ENCODE measurements at regions not wholly inside any gene's neighbourhood (a gene's known extent, or its start where the extent isn't known, plus 50 kb on each side); places are given as distances from the start of the nearest gene placed in this dataset.
A peak's percentile ranks its signal among the peaks of the same experiment; 100 is the strongest.

DNA sequence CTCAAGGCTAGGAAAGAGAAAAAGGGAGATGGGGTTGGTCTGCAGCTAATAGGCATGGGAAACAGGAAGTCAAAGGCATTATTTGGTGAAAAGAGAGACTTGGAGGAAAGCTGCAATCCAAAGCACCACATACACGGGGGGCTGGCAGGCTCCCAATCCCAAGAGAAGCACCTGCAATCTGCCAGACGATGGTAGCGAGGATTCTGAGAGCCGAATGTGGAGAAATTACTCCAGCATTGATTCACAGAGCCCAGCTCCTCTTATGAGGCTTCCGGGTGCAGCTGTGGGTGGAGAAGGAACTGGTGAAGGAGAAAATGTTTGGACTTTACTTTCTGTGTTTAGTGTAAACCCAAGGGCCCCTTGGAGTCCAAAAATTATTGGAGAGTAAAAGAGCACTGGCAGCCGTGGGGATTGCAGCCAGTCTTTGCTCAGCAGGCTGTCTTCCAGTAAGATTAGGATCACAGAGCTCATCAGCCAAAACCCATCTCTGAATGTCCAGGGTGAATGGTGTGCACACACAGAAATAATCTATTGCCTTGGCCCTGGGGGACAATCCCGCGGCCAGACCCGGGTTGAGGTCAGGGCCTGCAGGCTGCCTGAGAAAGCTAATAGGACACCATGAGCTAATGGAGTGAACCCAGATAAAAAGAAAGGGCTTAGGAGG, 197.6 kb downstream of the KIT start:
- Mint-ChIP-seq H3K27ac (no peak overlapping the region), H3K4me1 (no peaks in the 10 kb centered on the region), H3K27me3 (peaks cover 0 to 3% of the 10 kb centered on the region in 2 donors), H3K4me3 (no peak overlapping the region), H3K9me3 (peaks cover 0 to 4% (median 0%) of the 10 kb centered on the region in 5 donors), H3K36me3 (no peaks in the 10 kb centered on the region)
- H3K4me1 ChIP-seq (ENCODE audit: insufficient read depth, low read length) = no peaks in the 10 kb centered on the region
- no peaks in the 10 kb centered on the region for H3K9me3 ChIP-seq (ENCODE audit: low read length)
- ChIA-PET POLR2A (no interaction called here), CTCF (no interaction called here)
- H3K27me3 ChIP-seq (ENCODE audit: insufficient read depth, low read length, poor library complexity, severe bottlenecking) = no peaks in the 10 kb centered on the region
- no peak overlapping the region for H3K4me3 ChIP-seq (ENCODE audit: low read length)
- H3K36me3 ChIP-seq (ENCODE audit: insufficient read depth, low read length) = no peaks in the 10 kb centered on the region
- no peak for DNase-seq
- H3K27ac ChIP-seq (ENCODE audit: low read depth, low read length) = no peak overlapping the region

DNA sequence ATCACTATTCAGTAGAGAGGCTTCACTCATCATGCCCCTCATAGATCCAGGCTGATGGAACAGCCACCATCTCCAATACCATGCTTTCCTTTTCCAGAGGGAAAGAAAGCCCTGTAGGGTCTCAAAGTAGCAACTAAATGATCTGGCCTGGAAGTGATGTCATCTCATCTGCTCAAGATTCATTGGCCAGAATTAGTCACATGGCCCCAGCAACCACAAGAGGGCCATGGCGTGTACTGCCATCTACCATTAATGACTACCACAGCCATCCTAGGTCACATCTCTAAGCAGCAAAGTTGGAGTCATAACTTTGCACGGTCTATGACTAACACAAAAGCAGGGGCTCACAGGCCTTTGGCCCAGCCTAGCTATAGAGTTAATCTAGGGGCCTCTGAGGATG, 194.8 kb downstream of the KIT start:
- H3K4me3 Mint-ChIP-seq = no peak overlapping the region
- peaks cover 0 to 4% (median 0%) of the 10 kb centered on the region in 5 donors for H3K9me3 Mint-ChIP-seq
- no peaks in the 10 kb centered on the region for H3K27me3 Mint-ChIP-seq
- no peaks in the 10 kb centered on the region for H3K9me3 ChIP-seq (ENCODE audit: low read length)
- H3K4me3 ChIP-seq (ENCODE audit: low read length) = no peak overlapping the region
- DNase-seq = no peak
- H3K36me3 ChIP-seq (ENCODE audit: insufficient read depth, low read length) = no peaks in the 10 kb centered on the region
- no peak overlapping the region for H3K27ac ChIP-seq (ENCODE audit: low read depth, low read length)
- no peaks in the 10 kb centered on the region for H3K27me3 ChIP-seq (ENCODE audit: insufficient read depth, low read length, poor library complexity, severe bottlenecking)
- no peaks in the 10 kb centered on the region for H3K4me1 ChIP-seq (ENCODE audit: insufficient read depth, low read length)
- H3K36me3 Mint-ChIP-seq = no peaks in the 10 kb centered on the region
- ChIA-PET CTCF (no interaction called here), POLR2A (no interaction called here)
- no peaks in the 10 kb centered on the region for H3K4me1 Mint-ChIP-seq
- no peak overlapping the region for H3K27ac Mint-ChIP-seq

- Histone ChIP-seq H3K4me3 (ENCODE audit: low read length) (no peak overlapping the region), H3K27ac (ENCODE audit: low read depth, low read length) (no peak overlapping the region), H3K36me3 (ENCODE audit: insufficient read depth, low read length) (no peaks in the 10 kb centered on the region), H3K4me1 (ENCODE audit: insufficient read depth, low read length) (no peaks in the 10 kb centered on the region), H3K27me3 (ENCODE audit: insufficient read depth, low read length, poor library complexity, severe bottlenecking) (no peaks in the 10 kb centered on the region), H3K9me3 (ENCODE audit: low read length) (no peaks in the 10 kb centered on the region)
- ChIA-PET CTCF (no interaction called here), POLR2A (no interaction called here)
- no peaks in the 10 kb centered on the region for H3K36me3 Mint-ChIP-seq
- no peak overlapping the region for H3K27ac Mint-ChIP-seq
- no peak for DNase-seq
- H3K4me3 Mint-ChIP-seq = no peak overlapping the region
- no peaks in the 10 kb centered on the region for H3K27me3 Mint-ChIP-seq
- H3K9me3 Mint-ChIP-seq = peaks cover 0 to 4% (median 0%) of the 10 kb centered on the region in 5 donors
- no peaks in the 10 kb centered on the region for H3K4me1 Mint-ChIP-seq
These were observed 194.3 kb downstream of the KIT start for GRCh38 chr4:54852054-54852453.

GRCh38 chr4:54844911-54845310, 187.2 kb downstream of the KIT start:
- H3K4me1 ChIP-seq (ENCODE audit: insufficient read depth, low read length) = no peaks in the 10 kb centered on the region
- no peak overlapping the region for H3K4me3 Mint-ChIP-seq
- H3K27me3 ChIP-seq (ENCODE audit: insufficient read depth, low read length, poor library complexity, severe bottlenecking) = no peaks in the 10 kb centered on the region
- H3K4me1 Mint-ChIP-seq = peaks cover 0 to 5% (median 0%) of the 10 kb centered on the region in 3 donors
- H3K27ac ChIP-seq (ENCODE audit: low read depth, low read length) = no peak overlapping the region
- POLR2A ChIA-PET = no interaction called here
- CTCF ChIA-PET = no interaction called here
- no peaks in the 10 kb centered on the region for H3K9me3 ChIP-seq (ENCODE audit: low read length)
- H3K9me3 Mint-ChIP-seq = no peaks in the 10 kb centered on the region
- peaks cover 0 to 2% of the 10 kb centered on the region in 2 donors for H3K27me3 Mint-ChIP-seq
- no peak overlapping the region for H3K27ac Mint-ChIP-seq
- no peak overlapping the region for H3K4me3 ChIP-seq (ENCODE audit: low read length)
- no peaks in the 10 kb centered on the region for H3K36me3 Mint-ChIP-seq
- H3K36me3 ChIP-seq (ENCODE audit: insufficient read depth, low read length) = no peaks in the 10 kb centered on the region
- no peak for DNase-seq

DNA sequence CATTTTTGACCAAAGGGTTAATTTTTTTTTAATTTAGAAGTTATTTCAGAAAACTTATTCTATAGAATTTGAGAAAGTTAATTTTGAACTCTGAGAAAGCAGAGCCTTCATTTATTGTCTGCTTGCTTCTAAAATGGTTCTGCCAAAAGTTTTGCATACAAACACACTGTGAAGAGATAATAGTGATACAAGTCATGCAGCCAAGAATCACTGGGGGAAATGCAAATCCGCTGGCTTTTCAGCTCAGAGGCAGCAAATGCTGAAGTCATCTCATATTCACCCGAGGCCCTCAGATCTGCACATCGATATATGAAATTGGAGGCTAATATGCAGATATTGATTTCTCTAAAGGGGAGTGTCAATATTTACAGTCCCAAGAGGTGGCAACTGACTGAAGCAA, 186.2 kb downstream of the KIT start:
- H3K4me3 Mint-ChIP-seq = no peak overlapping the region
- H3K4me3 ChIP-seq (ENCODE audit: low read length) = no peak overlapping the region
- no peak for DNase-seq
- no peaks in the 10 kb centered on the region for H3K36me3 Mint-ChIP-seq
- H3K36me3 ChIP-seq (ENCODE audit: insufficient read depth, low read length) = no peaks in the 10 kb centered on the region
- no peak overlapping the region for H3K27ac ChIP-seq (ENCODE audit: low read depth, low read length)
- no peak overlapping the region for H3K27ac Mint-ChIP-seq
- no peaks in the 10 kb centered on the region for H3K4me1 ChIP-seq (ENCODE audit: insufficient read depth, low read length)
- peaks cover 0 to 5% (median 0%) of the 10 kb centered on the region in 3 donors for H3K4me1 Mint-ChIP-seq
- no peaks in the 10 kb centered on the region for H3K9me3 Mint-ChIP-seq
- ChIA-PET CTCF (no interaction called here), POLR2A (no interaction called here)
- no peaks in the 10 kb centered on the region for H3K27me3 ChIP-seq (ENCODE audit: insufficient read depth, low read length, poor library complexity, severe bottlenecking)
- peaks cover 0 to 2% of the 10 kb centered on the region in 2 donors for H3K27me3 Mint-ChIP-seq
- no peaks in the 10 kb centered on the region for H3K9me3 ChIP-seq (ENCODE audit: low read length)

GRCh38 chr4:54843106-54843505, 185.3 kb downstream of the KIT start:
- Mint-ChIP-seq H3K36me3 (no peaks in the 10 kb centered on the region), H3K4me3 (no peak overlapping the region), H3K27me3 (peaks cover 0 to 2% of the 10 kb centered on the region in 2 donors), H3K4me1 (peaks cover 0 to 5% (median 0%) of the 10 kb centered on the region in 3 donors), H3K9me3 (peaks cover 0 to 3% (median 0%) of the 10 kb centered on the region in 5 donors), H3K27ac (no peak overlapping the region)
- CTCF ChIA-PET = no interaction called here
- no peaks in the 10 kb centered on the region for H3K4me1 ChIP-seq (ENCODE audit: insufficient read depth, low read length)
- DNase-seq = no peak
- no peaks in the 10 kb centered on the region for H3K9me3 ChIP-seq (ENCODE audit: low read length)
- H3K27me3 ChIP-seq (ENCODE audit: insufficient read depth, low read length, poor library complexity, severe bottlenecking) = no peaks in the 10 kb centered on the region
- H3K4me3 ChIP-seq (ENCODE audit: low read length) = no peak overlapping the region
- H3K27ac ChIP-seq (ENCODE audit: low read depth, low read length) = no peak overlapping the region
- POLR2A ChIA-PET = no interaction called here
- no peaks in the 10 kb centered on the region for H3K36me3 ChIP-seq (ENCODE audit: insufficient read depth, low read length)

DNA sequence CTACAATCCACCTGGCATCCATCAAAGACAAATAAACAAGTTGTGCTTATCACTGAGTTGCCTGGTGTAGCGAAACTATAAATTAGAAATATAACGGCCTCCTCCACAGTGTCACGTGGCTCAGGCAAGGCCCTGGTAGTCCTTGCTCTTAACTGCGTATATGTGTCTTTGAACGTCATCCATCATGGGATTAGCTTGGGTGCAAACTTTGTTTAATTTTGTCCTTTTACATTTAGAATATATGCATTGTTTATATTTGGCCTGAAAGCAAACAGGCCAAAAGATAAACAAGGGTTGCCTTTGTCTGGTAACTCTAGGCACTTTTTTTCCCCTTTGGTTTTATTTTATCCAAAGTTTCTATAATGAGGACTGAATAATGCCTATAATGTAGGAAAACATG, 184.9 kb downstream of the KIT start:
- peaks cover 0 to 2% of the 10 kb centered on the region in 2 donors for H3K27me3 Mint-ChIP-seq
- H3K9me3 ChIP-seq (ENCODE audit: low read length) = no peaks in the 10 kb centered on the region
- no peak overlapping the region for H3K27ac ChIP-seq (ENCODE audit: low read depth, low read length)
- peak overlapping the region in 1 of 8 donors; percentile 6 for H3K27ac Mint-ChIP-seq
- peaks cover 0 to 5% (median 0%) of the 10 kb centered on the region in 3 donors for H3K4me1 Mint-ChIP-seq
- POLR2A ChIA-PET = no interaction called here
- no peak for DNase-seq
- CTCF ChIA-PET = no interaction called here
- H3K36me3 ChIP-seq (ENCODE audit: insufficient read depth, low read length) = no peaks in the 10 kb centered on the region
- H3K4me3 ChIP-seq (ENCODE audit: low read length) = no peak overlapping the region
- H3K27me3 ChIP-seq (ENCODE audit: insufficient read depth, low read length, poor library complexity, severe bottlenecking) = no peaks in the 10 kb centered on the region
- no peak overlapping the region for H3K4me3 Mint-ChIP-seq
- peaks cover 0 to 5% (median 0%) of the 10 kb centered on the region in 5 donors for H3K9me3 Mint-ChIP-seq
- no peaks in the 10 kb centered on the region for H3K36me3 Mint-ChIP-seq
- H3K4me1 ChIP-seq (ENCODE audit: insufficient read depth, low read length) = no peaks in the 10 kb centered on the region

DNA sequence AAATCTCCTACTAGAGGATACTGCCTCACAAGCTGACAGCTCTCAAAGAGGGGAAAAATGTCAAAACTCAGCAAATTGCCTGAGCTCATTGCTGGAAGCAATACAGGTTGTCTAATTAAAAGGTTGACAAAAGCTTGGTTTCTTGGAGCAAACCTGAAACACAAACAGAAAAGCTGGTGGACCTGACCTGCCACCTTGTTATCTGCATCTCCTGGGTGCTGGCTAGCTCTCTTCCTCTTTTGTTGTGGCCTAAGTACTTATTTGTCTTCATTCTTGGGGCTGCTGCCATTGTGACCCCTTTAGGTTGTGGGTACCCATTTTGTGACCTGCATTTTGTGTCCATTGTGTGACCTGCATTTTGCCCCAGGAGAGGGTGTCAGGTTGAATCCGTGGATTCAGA, 184.5 kb downstream of the KIT start:
- H3K9me3 ChIP-seq (ENCODE audit: low read length) = no peaks in the 10 kb centered on the region
- H3K27me3 ChIP-seq (ENCODE audit: insufficient read depth, low read length, poor library complexity, severe bottlenecking) = no peaks in the 10 kb centered on the region
- no peaks in the 10 kb centered on the region for H3K4me1 ChIP-seq (ENCODE audit: insufficient read depth, low read length)
- DNase-seq = no peak
- POLR2A ChIA-PET = no interaction called here
- Mint-ChIP-seq H3K27ac (no peak overlapping the region), H3K27me3 (peaks cover 0 to 2% of the 10 kb centered on the region in 2 donors), H3K4me3 (no peak overlapping the region), H3K9me3 (peaks cover 0 to 5% (median 0%) of the 10 kb centered on the region in 5 donors), H3K4me1 (peaks cover 0 to 5% (median 0%) of the 10 kb centered on the region in 3 donors), H3K36me3 (no peaks in the 10 kb centered on the region)
- H3K4me3 ChIP-seq (ENCODE audit: low read length) = no peak overlapping the region
- H3K36me3 ChIP-seq (ENCODE audit: insufficient read depth, low read length) = no peaks in the 10 kb centered on the region
- H3K27ac ChIP-seq (ENCODE audit: low read depth, low read length) = no peak overlapping the region
- CTCF ChIA-PET = no interaction called here
